ENCODE measurements at regions not wholly inside any gene's neighbourhood (a gene's known extent, or its start where the extent isn't known, plus 50 kb on each side); places are given as distances from the start of the nearest gene placed in this dataset.
"Not testable (repeated sequence)": the region's sequence is repeated elsewhere in the genome, so short reads cannot be mapped to it uniquely, and the experiment has no call there.

- no peak for DNase-seq (ENCODE audit: low spot score in 2 of 2)
- Histone ChIP-seq H3K9me3 (peaks cover 0 to 7% of the 10 kb centered on the region in 2 donors), H3K27me3 (no peaks in the 10 kb centered on the region), H3K36me3 (no peaks in the 10 kb centered on the region), H3K27ac (no peak overlapping the region), H3K4me1 (no peaks in the 10 kb centered on the region), H3K4me3 (no peak overlapping the region)
- TF ChIP-seq POLR2A (IDR thresholded peaks at IDR 0.05), result no peak
- no peak for TF ChIP-seq POLR2AphosphoS5 (IDR thresholded peaks at IDR 0.05)
- no peak for TF ChIP-seq CTCF (IDR thresholded peaks at IDR 0.05)
- intact Hi-C loops (cut with DNase I; ENCODE audit: low total_unique reads), result no loop called here
Measured at GRCh38 chr10:16011548-16011947, 151.2 kb upstream of the MINDY3 start.

DNA sequence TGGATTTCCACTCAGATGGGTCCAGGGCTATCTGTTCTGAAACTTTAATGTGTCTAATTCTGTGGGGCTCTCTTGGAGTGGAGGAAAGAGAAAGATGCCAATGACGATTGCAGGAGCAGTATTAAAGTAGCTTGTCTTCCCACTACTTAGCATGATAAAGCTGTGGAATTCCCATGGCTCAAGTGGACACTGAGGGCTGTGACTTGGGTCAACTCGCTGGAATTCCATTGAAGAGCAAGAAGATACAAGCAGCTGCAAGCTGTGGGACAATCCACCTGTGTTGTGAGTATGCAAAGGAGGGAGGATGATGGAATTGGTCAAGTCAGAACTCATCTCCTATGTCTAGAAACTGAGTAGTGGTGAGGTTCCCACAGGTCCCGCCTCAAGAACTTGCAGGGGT is 154.2 kb upstream of the MINDY3 start:
- intact Hi-C loops (cut with DNase I; ENCODE audit: low total_unique reads), result no loop called here
- Histone ChIP-seq H3K4me3 (no peak overlapping the region), H3K27ac (no peak overlapping the region), H3K36me3 (no peaks in the 10 kb centered on the region), H3K27me3 (no peaks in the 10 kb centered on the region), H3K9me3 (peaks cover 0 to 7% of the 10 kb centered on the region in 2 donors), H3K4me1 (no peaks in the 10 kb centered on the region)
- DNase-seq (ENCODE audit: low spot score in 2 of 2), result no peak
- no peak for TF ChIP-seq POLR2AphosphoS5 (IDR thresholded peaks at IDR 0.05)
- TF ChIP-seq CTCF (IDR thresholded peaks at IDR 0.05), result no peak
- no peak for TF ChIP-seq POLR2A (IDR thresholded peaks at IDR 0.05)

- Histone ChIP-seq H3K27ac (no peak overlapping the region), H3K9me3 (peaks cover 6 to 18% of the 10 kb centered on the region in 2 donors), H3K27me3 (no peaks in the 10 kb centered on the region), H3K4me3 (no peak overlapping the region), H3K36me3 (no peaks in the 10 kb centered on the region), H3K4me1 (no peaks in the 10 kb centered on the region)
- DNase-seq (ENCODE audit: low spot score in 2 of 2), result no peak
- TF ChIP-seq POLR2A (IDR thresholded peaks at IDR 0.05) (no peak), CTCF (IDR thresholded peaks at IDR 0.05) (no peak), POLR2AphosphoS5 (IDR thresholded peaks at IDR 0.05) (no peak)
- intact Hi-C loops (cut with DNase I; ENCODE audit: low total_unique reads), result no loop called here
Measured at GRCh38 chr10:16016688-16017087, 156.4 kb upstream of the MINDY3 start.

GRCh38 chr10:16020836-16021235 is 160.5 kb upstream of the MINDY3 start:
- Histone ChIP-seq H3K36me3 (no peaks in the 10 kb centered on the region), H3K27me3 (no peaks in the 10 kb centered on the region), H3K4me3 (no peak overlapping the region), H3K4me1 (no peaks in the 10 kb centered on the region), H3K9me3 (peaks cover 6 to 18% of the 10 kb centered on the region in 2 donors), H3K27ac (no peak overlapping the region)
- intact Hi-C loops (cut with DNase I; ENCODE audit: low total_unique reads), result no loop called here
- DNase-seq (ENCODE audit: low spot score in 2 of 2), result no peak
- TF ChIP-seq POLR2A (IDR thresholded peaks at IDR 0.05), result no peak
- TF ChIP-seq POLR2AphosphoS5 (IDR thresholded peaks at IDR 0.05), result no peak
- no peak for TF ChIP-seq CTCF (IDR thresholded peaks at IDR 0.05)

DNA sequence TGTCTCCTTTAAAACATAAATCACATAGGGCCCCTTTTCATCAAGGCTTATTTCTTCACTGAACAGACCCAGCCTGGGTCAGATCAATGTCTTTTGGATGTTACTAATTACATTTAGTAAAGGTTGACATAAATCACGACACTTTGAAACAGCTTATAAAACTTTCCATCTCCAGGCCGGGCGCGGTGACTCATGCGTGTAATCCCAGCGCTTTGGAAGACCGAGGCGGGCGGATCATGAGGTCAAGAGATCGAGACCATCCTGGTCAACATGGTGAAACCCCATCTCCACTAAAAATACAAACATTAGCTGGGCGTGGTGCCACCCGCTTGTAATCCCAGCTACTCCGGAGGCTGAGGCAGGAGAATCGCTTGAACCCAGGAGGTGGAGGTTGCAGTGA is 166.5 kb upstream of the MINDY3 start:
- H3K9me3 ChIP-seq; H3K36me3 ChIP-seq; H3K4me3 ChIP-seq; intact Hi-C loops (cut with DNase I; ENCODE audit: low total_unique reads); H3K27ac ChIP-seq; H3K27me3 ChIP-seq; DNase-seq (ENCODE audit: low spot score in 2 of 2); H3K4me1 ChIP-seq: not testable (repeated sequence)

DNA sequence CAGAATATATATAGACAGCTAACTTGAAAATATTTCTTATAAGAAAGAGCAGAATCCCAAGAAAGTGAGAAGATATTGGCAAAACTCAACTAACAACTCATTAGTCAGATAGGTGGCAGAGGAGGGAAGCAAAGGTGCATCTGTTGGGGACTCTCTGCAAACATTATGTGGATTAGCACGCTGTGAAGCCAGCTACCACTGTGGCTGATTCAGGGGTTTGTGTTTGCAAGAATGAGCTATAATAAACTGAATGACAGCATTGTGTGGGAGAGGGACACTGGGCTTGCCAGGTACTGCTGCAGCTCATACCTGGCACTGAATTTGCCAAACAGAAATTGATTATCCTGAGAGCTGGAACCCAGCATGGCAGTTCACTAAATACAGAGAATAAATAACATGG is 170.3 kb upstream of the MINDY3 start:
- H3K4me3 ChIP-seq, result no peak overlapping the region
- TF ChIP-seq CTCF (IDR thresholded peaks at IDR 0.05) (no peak), POLR2A (IDR thresholded peaks at IDR 0.05) (no peak), POLR2AphosphoS5 (IDR thresholded peaks at IDR 0.05) (no peak)
- peaks cover 12 to 22% of the 10 kb centered on the region in 2 donors for H3K9me3 ChIP-seq
- DNase-seq (ENCODE audit: low spot score in 2 of 2), result no peak
- H3K27me3 ChIP-seq, result no peaks in the 10 kb centered on the region
- no peaks in the 10 kb centered on the region for H3K4me1 ChIP-seq
- intact Hi-C loops (cut with DNase I; ENCODE audit: low total_unique reads), result loop anchor here (2.0 kb wide), 1 partner anchor 46 kb away; no protein-coding TSS in a partner anchor
- H3K36me3 ChIP-seq, result no peaks in the 10 kb centered on the region
- no peak overlapping the region for H3K27ac ChIP-seq

Data from breast epithelium (tissue), 4 donors.